ENCODE measurements at regions not wholly inside any gene's neighbourhood (a gene's known extent, or its start where the extent isn't known, plus 50 kb on each side); places are given as distances from the start of the nearest gene placed in this dataset.
"Not testable (repeated sequence)": the region's sequence is repeated elsewhere in the genome, so short reads cannot be mapped to it uniquely, and the experiment has no call there.

GRCh38 chr6:81293896-81294295, 458.6 kb downstream of the TENT5A start:
- Histone ChIP-seq H3K27ac (no peak overlapping the region), H3K27me3 (no peaks in the 10 kb centered on the region), H3K4me3 (no peak overlapping the region), H3K4me1 (no peaks in the 10 kb centered on the region), H3K36me3 (no peaks in the 10 kb centered on the region), H3K9me3 (no peaks in the 10 kb centered on the region)
- WGBS, 2 donors (ENCODE audit: low coverage in 1 of 2): 71% methylated on average over 2 of the region's 2 CpGs; no CpG with 5 or more reads in 1 of the 2 donors
- in situ Hi-C loops (cut with MboI; ENCODE audit: low pct_ligation_motif_present in 1 of 4, low pct_unique_long_range_greater_than_20kb in 1 of 4, low sequenced_read_pairs in 3 of 4) (no loop called here), intact Hi-C loops (cut with DNase I; ENCODE audit: low total_unique reads) (no loop called here)
- no peak for TF ChIP-seq CTCF (IDR thresholded peaks at IDR 0.05)
- no peak for TF ChIP-seq POLR2A (IDR thresholded peaks at IDR 0.05)
- TF ChIP-seq EP300 (IDR thresholded peaks at IDR 0.05; ENCODE audit: low read depth): no peak
- TF ChIP-seq POLR2AphosphoS5 (IDR thresholded peaks at IDR 0.05): no peak
- no peak for DNase-seq

- in situ Hi-C loops (cut with MboI; ENCODE audit: low pct_ligation_motif_present in 1 of 4, low pct_unique_long_range_greater_than_20kb in 1 of 4, low sequenced_read_pairs in 3 of 4): no loop called here
- H3K4me1 ChIP-seq: no peaks in the 10 kb centered on the region
- no peaks in the 10 kb centered on the region for H3K9me3 ChIP-seq
- H3K36me3 ChIP-seq: no peaks in the 10 kb centered on the region
- no peak overlapping the region for H3K27ac ChIP-seq
- no peak overlapping the region for H3K4me3 ChIP-seq
- H3K27me3 ChIP-seq: no peaks in the 10 kb centered on the region
- DNase-seq: no peak
- intact Hi-C loops (cut with DNase I; ENCODE audit: low total_unique reads): no loop called here
- TF ChIP-seq POLR2AphosphoS5 (IDR thresholded peaks at IDR 0.05) (no peak), EP300 (IDR thresholded peaks at IDR 0.05; ENCODE audit: low read depth) (no peak), POLR2A (IDR thresholded peaks at IDR 0.05) (no peak)
Observed at GRCh38 chr6:81289229-81289628, 463.3 kb downstream of the TENT5A start.

- Histone ChIP-seq H3K27me3 (no peaks in the 10 kb centered on the region), H3K27ac (no peak overlapping the region), H3K9me3 (no peaks in the 10 kb centered on the region), H3K36me3 (no peaks in the 10 kb centered on the region), H3K4me1 (no peaks in the 10 kb centered on the region), H3K4me3 (peak overlapping the region in 1 of 4 donors; percentile 25)
- DNase-seq: no peak
- intact Hi-C loops (cut with DNase I; ENCODE audit: low total_unique reads): no loop called here
- in situ Hi-C loops (cut with MboI; ENCODE audit: low pct_ligation_motif_present in 1 of 4, low pct_unique_long_range_greater_than_20kb in 1 of 4, low sequenced_read_pairs in 3 of 4): no loop called here
- no peak for TF ChIP-seq CTCF (IDR thresholded peaks at IDR 0.05)
- TF ChIP-seq POLR2AphosphoS5 (IDR thresholded peaks at IDR 0.05): no peak
- TF ChIP-seq POLR2A (IDR thresholded peaks at IDR 0.05): no peak
- no peak for TF ChIP-seq EP300 (IDR thresholded peaks at IDR 0.05; ENCODE audit: low read depth)
- 51 to 63% methylated on average over 4 of the region's 4 CpGs for WGBS, 2 donors (ENCODE audit: low coverage in 1 of 2)
Observed at GRCh38 chr6:81265106-81265505, 487.4 kb downstream of the TENT5A start.

- Histone ChIP-seq H3K4me3 (no peak overlapping the region), H3K27ac (no peak overlapping the region), H3K27me3 (no peaks in the 10 kb centered on the region), H3K4me1 (no peaks in the 10 kb centered on the region), H3K36me3 (no peaks in the 10 kb centered on the region), H3K9me3 (no peaks in the 10 kb centered on the region)
- intact Hi-C loops (cut with DNase I; ENCODE audit: low total_unique reads): no loop called here
- DNase-seq: no peak
- WGBS, 2 donors (ENCODE audit: low coverage in 1 of 2): 90 to 94% methylated on average over 3 to 17 of the region's 17 CpGs
- TF ChIP-seq CTCF (IDR thresholded peaks at IDR 0.05) (no peak), POLR2AphosphoS5 (IDR thresholded peaks at IDR 0.05) (no peak), EP300 (IDR thresholded peaks at IDR 0.05; ENCODE audit: low read depth) (no peak), POLR2A (IDR thresholded peaks at IDR 0.05) (no peak)
- in situ Hi-C loops (cut with MboI; ENCODE audit: low pct_ligation_motif_present in 1 of 4, low pct_unique_long_range_greater_than_20kb in 1 of 4, low sequenced_read_pairs in 3 of 4): no loop called here
Observed at GRCh38 chr6:81263531-81264168, 488.8 kb downstream of the TENT5A start.

GRCh38 chr6:81262656-81263055, 489.8 kb downstream of the TENT5A start:
- in situ Hi-C loops (cut with MboI; ENCODE audit: low pct_ligation_motif_present in 1 of 4, low pct_unique_long_range_greater_than_20kb in 1 of 4, low sequenced_read_pairs in 3 of 4) (no loop called here), intact Hi-C loops (cut with DNase I; ENCODE audit: low total_unique reads) (no loop called here)
- no peaks in the 10 kb centered on the region for H3K9me3 ChIP-seq
- WGBS, 2 donors (ENCODE audit: low coverage in 1 of 2): 91 to 100% methylated on average over 2 to 8 of the region's 8 CpGs
- H3K36me3 ChIP-seq: no peaks in the 10 kb centered on the region
- no peaks in the 10 kb centered on the region for H3K27me3 ChIP-seq
- no peak for DNase-seq
- no peak overlapping the region for H3K4me3 ChIP-seq
- no peak overlapping the region for H3K27ac ChIP-seq
- TF ChIP-seq CTCF (IDR thresholded peaks at IDR 0.05) (no peak), POLR2A (IDR thresholded peaks at IDR 0.05) (no peak), POLR2AphosphoS5 (IDR thresholded peaks at IDR 0.05) (no peak), EP300 (IDR thresholded peaks at IDR 0.05; ENCODE audit: low read depth) (no peak)
- no peaks in the 10 kb centered on the region for H3K4me1 ChIP-seq

- in situ Hi-C loops (cut with MboI; ENCODE audit: low pct_ligation_motif_present in 1 of 4, low pct_unique_long_range_greater_than_20kb in 1 of 4, low sequenced_read_pairs in 3 of 4); H3K9me3 ChIP-seq; intact Hi-C loops (cut with DNase I; ENCODE audit: low total_unique reads); H3K27me3 ChIP-seq; H3K4me3 ChIP-seq; H3K36me3 ChIP-seq; H3K27ac ChIP-seq; DNase-seq; H3K4me1 ChIP-seq: not testable (repeated sequence)
- 84 to 92% methylated on average over 6 of the region's 6 CpGs for WGBS, 2 donors (ENCODE audit: low coverage in 1 of 2)
Observed at GRCh38 chr6:81256223-81256622, 496.3 kb downstream of the TENT5A start.

All from transverse colon (tissue), 4 donors.